T-helper 1 cell treated with Interleukin-12 subunit alpha and Interleukin-12 subunit beta and Interleukin-4 antibody, amounts not matched to agents 30 ng/mL and 1 ng/mL, for 36 hours (primary cell): ENCODE measurements at regions not wholly inside any gene's neighbourhood (a gene's known extent, or its start where the extent isn't known, plus 50 kb on each side); places are given as distances from the start of the nearest gene placed in this dataset.

Experiments
- intact Hi-C: fragments of 100-400 bp; cut with micrococcal nuclease; formaldehyde crosslinking; loops from one replicate; pipeline ENCODE4 v1.15.1; 2024

- intact Hi-C loops, result no loop called here
Measured at GRCh38 chr7:94054130-94054529, 50.0 kb upstream of the BET1 start.

GRCh38 chr7:94055963-94056362 lies 51.8 kb upstream of the BET1 start:
- intact Hi-C loops, result no loop called here

GRCh38 chr7:94056796-94057207 lies 52.6 kb upstream of the BET1 start:
- intact Hi-C loops, result no loop called here

- intact Hi-C loops, result no loop called here
Measured at GRCh38 chr7:94057955-94058354, 53.8 kb upstream of the BET1 start.

- intact Hi-C loops, result no loop called here
Measured at GRCh38 chr7:94059746-94060145, 55.6 kb upstream of the BET1 start.

- intact Hi-C loops, result no loop called here
Measured at GRCh38 chr7:94060752-94061151, 56.6 kb upstream of the BET1 start.

GRCh38 chr7:94061326-94061725 lies 57.2 kb upstream of the BET1 start:
- intact Hi-C loops, result no loop called here

- intact Hi-C loops, result no loop called here
Measured at GRCh38 chr7:94062372-94062771, 58.2 kb upstream of the BET1 start.

GRCh38 chr7:94064541-94065191 lies 60.5 kb upstream of the BET1 start:
- intact Hi-C loops, result no loop called here

- intact Hi-C loops, result no loop called here
Measured at GRCh38 chr7:94067047-94067446, 62.9 kb upstream of the BET1 start.

GRCh38 chr7:94067506-94067905 lies 63.4 kb upstream of the BET1 start:
- intact Hi-C loops, result no loop called here

- intact Hi-C loops, result no loop called here
Measured at GRCh38 chr7:94069162-94069739, 65.1 kb upstream of the BET1 start.

- intact Hi-C loops, result loop anchor here (10.0 kb wide), 1 partner anchor 456 kb away; no protein-coding TSS in a partner anchor
Measured at GRCh38 chr7:94080551-94080950, 76.4 kb upstream of the BET1 start.

GRCh38 chr7:94082126-94082525 lies 78.0 kb upstream of the BET1 start:
- intact Hi-C loops, result loop anchor here (10.0 kb wide), 1 partner anchor 457 kb away; no protein-coding TSS in a partner anchor

- intact Hi-C loops, result loop anchor here (1.0 to 10.0 kb wide), 9 partner anchors 84 to 856 kb away; partner anchors contain the start of genes BET1 and VPS50
Measured at GRCh38 chr7:94087664-94088352, 83.7 kb upstream of the BET1 start.

- intact Hi-C loops, result loop anchor here (5.0 to 10.0 kb wide), 2 partner anchors 464 to 856 kb away; partner anchors contain the start of gene VPS50
Measured at GRCh38 chr7:94088560-94088959, 84.4 kb upstream of the BET1 start.

- intact Hi-C loops, result loop anchor here (5.0 to 10.0 kb wide), 2 partner anchors 465 to 858 kb away; partner anchors contain the start of gene VPS50
Measured at GRCh38 chr7:94089806-94090205, 85.7 kb upstream of the BET1 start.

- intact Hi-C loops, result no loop called here
Measured at GRCh38 chr7:94092980-94093379, 88.8 kb upstream of the BET1 start.

- intact Hi-C loops, result no loop called here
Measured at GRCh38 chr7:94094298-94094697, 90.1 kb upstream of the BET1 start.

- intact Hi-C loops, result no loop called here
Measured at GRCh38 chr7:94095316-94096009, 91.3 kb upstream of the BET1 start.

- intact Hi-C loops, result no loop called here
Measured at GRCh38 chr7:94099679-94100078, 95.5 kb upstream of the BET1 start.
